ENCODE measurements at regions not wholly inside any gene's neighbourhood (a gene's known extent, or its start where the extent isn't known, plus 50 kb on each side); places are given as distances from the start of the nearest gene placed in this dataset.

- intact Hi-C loops (cut with micrococcal nuclease) (no loop called here), in situ Hi-C loops (cut with MboI) (no loop called here)
- H3K4me2 ChIP-seq (ENCODE audit: insufficient read depth, low read length), result no peak overlapping the region
- H3K4me1 ChIP-seq (replicated peaks in 1 of 2; ENCODE audit: control insufficient read depth in 2 of 2, insufficient read depth in 2 of 2, low read length in 2 of 2), result no peaks in the 10 kb centered on the region
- DNase-seq (ENCODE audit: extremely low read depth in 1 of 4, low spot score in 3 of 4) (no peak), ATAC-seq (no peak), FAIRE-seq (no peak)
- ChIA-PET POLR2A (no interaction called here), CTCF (ENCODE audit: low intra/inter-chr PET ratio) (no interaction called here)
- no peaks in the 10 kb centered on the region for H3K27me3 ChIP-seq (ENCODE audit: control insufficient read depth in 2 of 2, insufficient read depth in 2 of 2, low read length in 2 of 2)
- H3K9me1 ChIP-seq (ENCODE audit: control insufficient read depth, insufficient read depth, low read length), result no peaks in the 10 kb centered on the region
- no TSS peak for BruUV-seq (replicated peaks)
- H3K27ac ChIP-seq (ENCODE audit: extremely low read depth, low read depth, low read length), result no peak overlapping the region
- H3K9me3 ChIP-seq (replicated peaks; ENCODE audit: control insufficient read depth, insufficient read depth, low read depth, low read length), result no peaks in the 10 kb centered on the region
- 0% methylated on average over 2 of the region's 2 CpGs for WGBS (ENCODE audit: insufficient coverage, low coverage, missing lambda C conversion rate)
- no peak overlapping the region for H2AFZ ChIP-seq (ENCODE audit: low read depth, low read length)
- H4K20me1 ChIP-seq (replicated peaks; ENCODE audit: control insufficient read depth, insufficient read depth, low read length), result no peaks in the 10 kb centered on the region
- H3K9ac ChIP-seq (ENCODE audit: insufficient read depth in 1 of 2, low read depth in 2 of 2, low read length in 2 of 2), result no peak overlapping the region
- no peaks in the 10 kb centered on the region for H3K79me2 ChIP-seq (ENCODE audit: control insufficient read depth, insufficient read depth, low read length)
- no peaks in the 10 kb centered on the region for H3K36me3 ChIP-seq (ENCODE audit: control insufficient read depth, insufficient read depth, low read length)
- no peak overlapping the region for H3K4me3 ChIP-seq
- TF ChIP-seq, protein P1, sequence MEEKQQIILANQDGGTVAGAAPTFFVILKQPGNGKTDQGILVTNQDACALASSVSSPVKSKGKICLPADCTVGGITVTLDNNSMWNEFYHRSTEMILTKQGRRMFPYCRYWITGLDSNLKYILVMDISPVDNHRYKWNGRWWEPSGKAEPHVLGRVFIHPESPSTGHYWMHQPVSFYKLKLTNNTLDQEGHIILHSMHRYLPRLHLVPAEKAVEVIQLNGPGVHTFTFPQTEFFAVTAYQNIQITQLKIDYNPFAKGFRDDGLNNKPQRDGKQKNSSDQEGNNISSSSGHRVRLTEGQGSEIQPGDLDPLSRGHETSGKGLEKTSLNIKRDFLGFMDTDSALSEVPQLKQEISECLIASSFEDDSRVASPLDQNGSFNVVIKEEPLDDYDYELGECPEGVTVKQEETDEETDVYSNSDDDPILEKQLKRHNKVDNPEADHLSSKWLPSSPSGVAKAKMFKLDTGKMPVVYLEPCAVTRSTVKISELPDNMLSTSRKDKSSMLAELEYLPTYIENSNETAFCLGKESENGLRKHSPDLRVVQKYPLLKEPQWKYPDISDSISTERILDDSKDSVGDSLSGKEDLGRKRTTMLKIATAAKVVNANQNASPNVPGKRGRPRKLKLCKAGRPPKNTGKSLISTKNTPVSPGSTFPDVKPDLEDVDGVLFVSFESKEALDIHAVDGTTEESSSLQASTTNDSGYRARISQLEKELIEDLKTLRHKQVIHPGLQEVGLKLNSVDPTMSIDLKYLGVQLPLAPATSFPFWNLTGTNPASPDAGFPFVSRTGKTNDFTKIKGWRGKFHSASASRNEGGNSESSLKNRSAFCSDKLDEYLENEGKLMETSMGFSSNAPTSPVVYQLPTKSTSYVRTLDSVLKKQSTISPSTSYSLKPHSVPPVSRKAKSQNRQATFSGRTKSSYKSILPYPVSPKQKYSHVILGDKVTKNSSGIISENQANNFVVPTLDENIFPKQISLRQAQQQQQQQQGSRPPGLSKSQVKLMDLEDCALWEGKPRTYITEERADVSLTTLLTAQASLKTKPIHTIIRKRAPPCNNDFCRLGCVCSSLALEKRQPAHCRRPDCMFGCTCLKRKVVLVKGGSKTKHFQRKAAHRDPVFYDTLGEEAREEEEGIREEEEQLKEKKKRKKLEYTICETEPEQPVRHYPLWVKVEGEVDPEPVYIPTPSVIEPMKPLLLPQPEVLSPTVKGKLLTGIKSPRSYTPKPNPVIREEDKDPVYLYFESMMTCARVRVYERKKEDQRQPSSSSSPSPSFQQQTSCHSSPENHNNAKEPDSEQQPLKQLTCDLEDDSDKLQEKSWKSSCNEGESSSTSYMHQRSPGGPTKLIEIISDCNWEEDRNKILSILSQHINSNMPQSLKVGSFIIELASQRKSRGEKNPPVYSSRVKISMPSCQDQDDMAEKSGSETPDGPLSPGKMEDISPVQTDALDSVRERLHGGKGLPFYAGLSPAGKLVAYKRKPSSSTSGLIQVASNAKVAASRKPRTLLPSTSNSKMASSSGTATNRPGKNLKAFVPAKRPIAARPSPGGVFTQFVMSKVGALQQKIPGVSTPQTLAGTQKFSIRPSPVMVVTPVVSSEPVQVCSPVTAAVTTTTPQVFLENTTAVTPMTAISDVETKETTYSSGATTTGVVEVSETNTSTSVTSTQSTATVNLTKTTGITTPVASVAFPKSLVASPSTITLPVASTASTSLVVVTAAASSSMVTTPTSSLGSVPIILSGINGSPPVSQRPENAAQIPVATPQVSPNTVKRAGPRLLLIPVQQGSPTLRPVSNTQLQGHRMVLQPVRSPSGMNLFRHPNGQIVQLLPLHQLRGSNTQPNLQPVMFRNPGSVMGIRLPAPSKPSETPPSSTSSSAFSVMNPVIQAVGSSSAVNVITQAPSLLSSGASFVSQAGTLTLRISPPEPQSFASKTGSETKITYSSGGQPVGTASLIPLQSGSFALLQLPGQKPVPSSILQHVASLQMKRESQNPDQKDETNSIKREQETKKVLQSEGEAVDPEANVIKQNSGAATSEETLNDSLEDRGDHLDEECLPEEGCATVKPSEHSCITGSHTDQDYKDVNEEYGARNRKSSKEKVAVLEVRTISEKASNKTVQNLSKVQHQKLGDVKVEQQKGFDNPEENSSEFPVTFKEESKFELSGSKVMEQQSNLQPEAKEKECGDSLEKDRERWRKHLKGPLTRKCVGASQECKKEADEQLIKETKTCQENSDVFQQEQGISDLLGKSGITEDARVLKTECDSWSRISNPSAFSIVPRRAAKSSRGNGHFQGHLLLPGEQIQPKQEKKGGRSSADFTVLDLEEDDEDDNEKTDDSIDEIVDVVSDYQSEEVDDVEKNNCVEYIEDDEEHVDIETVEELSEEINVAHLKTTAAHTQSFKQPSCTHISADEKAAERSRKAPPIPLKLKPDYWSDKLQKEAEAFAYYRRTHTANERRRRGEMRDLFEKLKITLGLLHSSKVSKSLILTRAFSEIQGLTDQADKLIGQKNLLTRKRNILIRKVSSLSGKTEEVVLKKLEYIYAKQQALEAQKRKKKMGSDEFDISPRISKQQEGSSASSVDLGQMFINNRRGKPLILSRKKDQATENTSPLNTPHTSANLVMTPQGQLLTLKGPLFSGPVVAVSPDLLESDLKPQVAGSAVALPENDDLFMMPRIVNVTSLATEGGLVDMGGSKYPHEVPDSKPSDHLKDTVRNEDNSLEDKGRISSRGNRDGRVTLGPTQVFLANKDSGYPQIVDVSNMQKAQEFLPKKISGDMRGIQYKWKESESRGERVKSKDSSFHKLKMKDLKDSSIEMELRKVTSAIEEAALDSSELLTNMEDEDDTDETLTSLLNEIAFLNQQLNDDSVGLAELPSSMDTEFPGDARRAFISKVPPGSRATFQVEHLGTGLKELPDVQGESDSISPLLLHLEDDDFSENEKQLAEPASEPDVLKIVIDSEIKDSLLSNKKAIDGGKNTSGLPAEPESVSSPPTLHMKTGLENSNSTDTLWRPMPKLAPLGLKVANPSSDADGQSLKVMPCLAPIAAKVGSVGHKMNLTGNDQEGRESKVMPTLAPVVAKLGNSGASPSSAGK (IDR thresholded peaks at IDR 0.05), result no peak
- TF ChIP-seq KLF13 (tag; IDR thresholded peaks at IDR 0.05; ENCODE audit: borderline replicate concordance, low read depth), result no peak
- TF ChIP-seq JUN (IDR thresholded peaks at IDR 0.05; ENCODE audit: borderline replicate concordance, low read depth, low read length), result no peak
- TF ChIP-seq JUN (CRISPR knock-in tag; IDR thresholded peaks at IDR 0.05; ENCODE audit: borderline replicate concordance), result no peak
- TF ChIP-seq MAZ (CRISPR knock-in tag; conservative IDR thresholded peaks at IDR 0.05 in 1 of 2, IDR thresholded peaks at IDR 0.05 in 1 of 2), result no peak
- no peak for TF ChIP-seq BRCA1 (IDR thresholded peaks at IDR 0.05)
- TF ChIP-seq BRCA1 (CRISPR knock-in tag; IDR thresholded peaks at IDR 0.05), result no peak
- no peak for TF ChIP-seq HDAC2 (IDR thresholded peaks at IDR 0.05)
- TF ChIP-seq PHB (CRISPR knock-in tag; IDR thresholded peaks at IDR 0.05), result no peak
- no peak for TF ChIP-seq KAT2B (IDR thresholded peaks at IDR 0.05; ENCODE audit: low read depth, low read length)
- no peak for TF ChIP-seq NFIX (CRISPR knock-in tag; IDR thresholded peaks at IDR 0.05; ENCODE audit: low read depth)
- no peak for TF ChIP-seq POLR2AphosphoS5 (IDR thresholded peaks at IDR 0.05; ENCODE audit: control insufficient read depth, insufficient read depth, low read depth, low read length)
- TF ChIP-seq CBFA2T3 (IDR thresholded peaks at IDR 0.05), result no peak
These were observed 186.1 kb upstream of the B3GALT2 start for GRCh38 chr1:193372553-193372952.

Data from K562 (cell line).